NB4 (cell line): ENCODE measurements at regions not wholly inside any gene's neighbourhood (a gene's known extent, or its start where the extent isn't known, plus 50 kb on each side); places are given as distances from the start of the nearest gene placed in this dataset.

Experiments used
- CTCF ChIP-seq: IDR thresholded peaks from one replicate; pipeline ENCODE4 v1.5.1; 2012; ENCODE audit warnings: low read depth, low read length
- MAX ChIP-seq: IDR thresholded peaks from 2 replicates; pipeline ENCODE4 v1.6.1; 2011; ENCODE audit warnings: low read depth, low read length
- MYC ChIP-seq: IDR thresholded peaks from 2 replicates; pipeline ENCODE4 v1.6.1; 2011; ENCODE audit warnings: low read depth, low read length
- POLR2A ChIP-seq: IDR thresholded peaks from 2 replicates; pipeline ENCODE4 v1.6.1; 2011; ENCODE audit warnings: mild to moderate bottlenecking; ENCODE audit not compliant: insufficient read length; ENCODE audit errors: extremely low read depth

- TF ChIP-seq CTCF: no peak
- no peak for TF ChIP-seq POLR2A
- no peak for TF ChIP-seq MAX
- no peak for TF ChIP-seq MYC
These were observed 211.3 kb upstream of the HDAC4 start for GRCh38 chr2:239612133-239612532.
